ENCODE measurements at regions not wholly inside any gene's neighbourhood (a gene's known extent, or its start where the extent isn't known, plus 50 kb on each side); places are given as distances from the start of the nearest gene placed in this dataset.

DNA sequence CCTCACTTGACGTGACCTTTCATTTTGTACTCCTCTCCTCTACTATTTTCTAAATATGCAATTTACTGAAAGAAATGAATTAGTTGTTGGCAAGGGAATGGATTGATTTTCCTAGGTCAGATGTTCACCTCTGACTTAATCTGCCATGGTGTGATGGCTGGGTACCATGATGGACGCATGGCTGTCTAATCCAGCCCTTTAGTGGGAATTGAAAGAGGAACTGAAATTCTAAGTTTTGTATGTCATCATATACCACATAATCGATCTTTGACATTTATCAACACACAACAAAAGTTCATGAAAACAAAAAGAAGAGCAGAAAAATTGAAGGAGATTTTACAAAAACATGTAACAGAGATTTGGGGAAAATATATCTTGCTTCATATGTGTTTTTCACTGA, 331.3 kb upstream of the SNX7 start:
- TF ChIP-seq, protein P1, sequence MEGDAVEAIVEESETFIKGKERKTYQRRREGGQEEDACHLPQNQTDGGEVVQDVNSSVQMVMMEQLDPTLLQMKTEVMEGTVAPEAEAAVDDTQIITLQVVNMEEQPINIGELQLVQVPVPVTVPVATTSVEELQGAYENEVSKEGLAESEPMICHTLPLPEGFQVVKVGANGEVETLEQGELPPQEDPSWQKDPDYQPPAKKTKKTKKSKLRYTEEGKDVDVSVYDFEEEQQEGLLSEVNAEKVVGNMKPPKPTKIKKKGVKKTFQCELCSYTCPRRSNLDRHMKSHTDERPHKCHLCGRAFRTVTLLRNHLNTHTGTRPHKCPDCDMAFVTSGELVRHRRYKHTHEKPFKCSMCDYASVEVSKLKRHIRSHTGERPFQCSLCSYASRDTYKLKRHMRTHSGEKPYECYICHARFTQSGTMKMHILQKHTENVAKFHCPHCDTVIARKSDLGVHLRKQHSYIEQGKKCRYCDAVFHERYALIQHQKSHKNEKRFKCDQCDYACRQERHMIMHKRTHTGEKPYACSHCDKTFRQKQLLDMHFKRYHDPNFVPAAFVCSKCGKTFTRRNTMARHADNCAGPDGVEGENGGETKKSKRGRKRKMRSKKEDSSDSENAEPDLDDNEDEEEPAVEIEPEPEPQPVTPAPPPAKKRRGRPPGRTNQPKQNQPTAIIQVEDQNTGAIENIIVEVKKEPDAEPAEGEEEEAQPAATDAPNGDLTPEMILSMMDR (IDR thresholded peaks at IDR 0.05) = no peak
- TF ChIP-seq POLR2A (IDR thresholded peaks at IDR 0.05) = no peak
